OCI-LY3 (cell line): ENCODE measurements at regions not wholly inside any gene's neighbourhood (a gene's known extent, or its start where the extent isn't known, plus 50 kb on each side); places are given as distances from the start of the nearest gene placed in this dataset.

ENCODE experiments used
- EZH2phosphoT487 ChIP-seq: fragments of 200-600 bp; shearing (Covaris generic); IDR thresholded peaks from 2 replicates; pipeline ENCODE4 v1.6.1; 2018; ENCODE audit warnings: antibody characterized with exemption, mixed run types, low read depth
- TF ChIP-seq, protein P1 (sequence below): fragments of 200-600, 300-600 bp; sonication (generic); IDR thresholded peaks from 2 replicates; pipeline ENCODE4 v1.5.1; 2014; ENCODE audit warnings: antibody characterized with exemption, low read length, low read depth

- TF ChIP-seq, protein P1, sequence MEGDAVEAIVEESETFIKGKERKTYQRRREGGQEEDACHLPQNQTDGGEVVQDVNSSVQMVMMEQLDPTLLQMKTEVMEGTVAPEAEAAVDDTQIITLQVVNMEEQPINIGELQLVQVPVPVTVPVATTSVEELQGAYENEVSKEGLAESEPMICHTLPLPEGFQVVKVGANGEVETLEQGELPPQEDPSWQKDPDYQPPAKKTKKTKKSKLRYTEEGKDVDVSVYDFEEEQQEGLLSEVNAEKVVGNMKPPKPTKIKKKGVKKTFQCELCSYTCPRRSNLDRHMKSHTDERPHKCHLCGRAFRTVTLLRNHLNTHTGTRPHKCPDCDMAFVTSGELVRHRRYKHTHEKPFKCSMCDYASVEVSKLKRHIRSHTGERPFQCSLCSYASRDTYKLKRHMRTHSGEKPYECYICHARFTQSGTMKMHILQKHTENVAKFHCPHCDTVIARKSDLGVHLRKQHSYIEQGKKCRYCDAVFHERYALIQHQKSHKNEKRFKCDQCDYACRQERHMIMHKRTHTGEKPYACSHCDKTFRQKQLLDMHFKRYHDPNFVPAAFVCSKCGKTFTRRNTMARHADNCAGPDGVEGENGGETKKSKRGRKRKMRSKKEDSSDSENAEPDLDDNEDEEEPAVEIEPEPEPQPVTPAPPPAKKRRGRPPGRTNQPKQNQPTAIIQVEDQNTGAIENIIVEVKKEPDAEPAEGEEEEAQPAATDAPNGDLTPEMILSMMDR: no peak
- no peak for TF ChIP-seq EZH2phosphoT487
Observed at GRCh38 chr10:70985824-70986622, 97.7 kb upstream of the PCBD1 start.
